Activated T-cell treated with anti-CD3 and anti-CD28 coated beads for 48 hours (primary cell): ENCODE measurements at regions not wholly inside any gene's neighbourhood (a gene's known extent, or its start where the extent isn't known, plus 50 kb on each side); places are given as distances from the start of the nearest gene placed in this dataset.
"Not testable (repeated sequence)": the region's sequence is repeated elsewhere in the genome, so short reads cannot be mapped to it uniquely, and the experiment has no call there.

Experiments used
- DNase-seq: peaks from one replicate; pipeline ENCODE4 v3.0.0-alpha.2; 2020; ENCODE audit warnings: low read depth

- DNase-seq, result no peak
Observed at GRCh38 chr20:53818457-53819177, 225.0 kb upstream of the ZNF217 start.

GRCh38 chr20:53817513-53817912, 223.9 kb upstream of the ZNF217 start:
- DNase-seq, result not testable (repeated sequence)

- no peak for DNase-seq
Observed at GRCh38 chr20:53816872-53817398, 223.3 kb upstream of the ZNF217 start.

- DNase-seq, result no peak
Observed at GRCh38 chr20:53815509-53815908, 221.9 kb upstream of the ZNF217 start.

- no peak for DNase-seq
Observed at GRCh38 chr20:53814060-53814459, 220.4 kb upstream of the ZNF217 start.

- DNase-seq, result no peak
Observed at GRCh38 chr20:53813636-53814035, 220.0 kb upstream of the ZNF217 start.

GRCh38 chr20:53811577-53811976, 217.9 kb upstream of the ZNF217 start:
- no peak for DNase-seq

- DNase-seq, result no peak
Observed at GRCh38 chr20:53810661-53811355, 217.2 kb upstream of the ZNF217 start.

- DNase-seq, result no peak
Observed at GRCh38 chr20:53809728-53810365, 216.2 kb upstream of the ZNF217 start.

- DNase-seq, result no peak
Observed at GRCh38 chr20:53809217-53809616, 215.6 kb upstream of the ZNF217 start.

GRCh38 chr20:53808733-53809132, 215.1 kb upstream of the ZNF217 start:
- DNase-seq, result no peak

GRCh38 chr20:53808302-53808701, 214.7 kb upstream of the ZNF217 start:
- not testable (repeated sequence) for DNase-seq

- DNase-seq, result no peak
Observed at GRCh38 chr20:53806683-53807401, 213.2 kb upstream of the ZNF217 start.

- no peak for DNase-seq
Observed at GRCh38 chr20:53805895-53806384, 212.3 kb upstream of the ZNF217 start.

GRCh38 chr20:53804920-53805894, 211.6 kb upstream of the ZNF217 start:
- no peak for DNase-seq

GRCh38 chr20:53804308-53804707, 210.7 kb upstream of the ZNF217 start:
- DNase-seq, result not testable (repeated sequence)

GRCh38 chr20:53803492-53804155, 210.0 kb upstream of the ZNF217 start:
- no peak for DNase-seq

GRCh38 chr20:53801609-53802370, 208.2 kb upstream of the ZNF217 start:
- no peak for DNase-seq

GRCh38 chr20:53800883-53801604, 207.4 kb upstream of the ZNF217 start:
- DNase-seq, result no peak
